Activated CD8-positive, alpha-beta T cell treated with anti-CD3 and anti-CD28 coated beads for 36 hours (primary cell): ENCODE measurements at regions not wholly inside any gene's neighbourhood (a gene's known extent, or its start where the extent isn't known, plus 50 kb on each side); places are given as distances from the start of the nearest gene placed in this dataset.

Experiments used
- ATAC-seq: fragments of 200-7000 bp; cut with Tn5 transposase; one replicate; pipeline ENCODE4 v1.10.0; 2021; ENCODE audit warnings: mild to moderate bottlenecking, moderate library complexity
- CTCF ChIA-PET: fragments of 350-600 bp; sonication (Branson Sonifier 250); formaldehyde crosslinking; loops from one replicate; lab custom pipeline; 2021; ENCODE audit warnings: antibody characterized with exemption; lab: Charles Lee
- POLR2A ChIA-PET: fragments of 350-600 bp; sonication (Branson Sonifier 250); formaldehyde crosslinking; loops from one replicate; lab custom pipeline; 2021; ENCODE audit warnings: antibody characterized with exemption; lab: Charles Lee
- DNase-seq: peaks from one replicate; pipeline ENCODE4 v3.0.0-alpha.2; 2020
- H3K27ac Mint-ChIP-seq: one replicate; pipeline ENCODE4 v1.8.0; 2021; ENCODE audit warnings: mild to moderate bottlenecking, mixed read lengths
- H3K27me3 Mint-ChIP-seq: one replicate; pipeline ENCODE4 v1.8.0; 2021; ENCODE audit warnings: mixed read lengths
- H3K36me3 Mint-ChIP-seq: one replicate; pipeline ENCODE4 v1.8.0; 2021; ENCODE audit warnings: low read depth, mixed read lengths
- H3K4me1 Mint-ChIP-seq: one replicate; pipeline ENCODE4 v1.8.0; 2021; ENCODE audit warnings: low read depth, mixed read lengths
- H3K4me3 Mint-ChIP-seq: one replicate; pipeline ENCODE4 v1.8.0; 2021; ENCODE audit warnings: mild to moderate bottlenecking, moderate library complexity, mixed read lengths
- H3K9me3 Mint-ChIP-seq: one replicate; pipeline ENCODE4 v1.8.0; 2021; ENCODE audit warnings: mixed read lengths
- CTCF ChIP-seq: fragments of 200-600 bp; IDR thresholded peaks from one replicate; pipeline ENCODE4 v1.8.0; 2022; ENCODE audit warnings: antibody characterized with exemption, mild to moderate bottlenecking
- intact Hi-C: fragments of 100-400 bp; cut with micrococcal nuclease; formaldehyde crosslinking; loops from one replicate; pipeline ENCODE4 v1.10.0; 2022

DNA sequence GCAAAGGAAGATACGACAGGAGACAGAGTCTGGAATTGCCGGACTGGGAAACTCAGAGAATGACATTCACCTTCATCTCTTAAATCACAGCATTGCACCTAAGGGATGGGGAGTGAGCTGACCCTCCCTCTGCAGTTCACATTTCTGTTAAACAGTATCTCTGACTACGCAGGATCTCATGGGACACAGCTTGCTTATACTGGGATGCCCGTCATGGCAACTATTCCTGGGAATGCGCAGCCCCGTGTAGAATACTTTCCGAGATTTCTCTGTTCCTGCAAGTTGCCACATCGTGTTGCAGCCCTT, 232.5 kb upstream of the HES1 start:
- ChIA-PET POLR2A (no interaction called here), CTCF (no interaction called here)

GRCh38 chr3:193903966-193904365, 232.0 kb upstream of the HES1 start:
- intact Hi-C loops, result no loop called here
- no peaks in the 10 kb centered on the region for H3K4me1 Mint-ChIP-seq
- H3K4me3 Mint-ChIP-seq, result no peak overlapping the region
- no peak overlapping the region for H3K27ac Mint-ChIP-seq
- no peak for TF ChIP-seq CTCF
- ATAC-seq (no peak), DNase-seq (no peak)
- ChIA-PET CTCF (no interaction called here), POLR2A (no interaction called here)
- peaks cover 10% of the 10 kb centered on the region for H3K9me3 Mint-ChIP-seq
- H3K27me3 Mint-ChIP-seq, result no peaks in the 10 kb centered on the region
- H3K36me3 Mint-ChIP-seq, result no peaks in the 10 kb centered on the region

More for the DNA sequence above, 232.5 kb upstream of the HES1 start:
- Mint-ChIP-seq H3K27me3 (no peaks in the 10 kb centered on the region), H3K9me3 (peaks cover 8% of the 10 kb centered on the region), H3K27ac (no peak overlapping the region), H3K36me3 (no peaks in the 10 kb centered on the region), H3K4me1 (no peaks in the 10 kb centered on the region), H3K4me3 (no peak overlapping the region)
- no peak for TF ChIP-seq CTCF
- DNase-seq (no peak), ATAC-seq (no peak)
- intact Hi-C loops, result no loop called here

GRCh38 chr3:193905541-193906396, 230.2 kb upstream of the HES1 start:
- intact Hi-C loops, result no loop called here
- H3K4me3 Mint-ChIP-seq, result no peak overlapping the region
- ChIA-PET CTCF (no interaction called here), POLR2A (no interaction called here)
- H3K36me3 Mint-ChIP-seq, result no peaks in the 10 kb centered on the region
- DNase-seq, result no peak
- H3K4me1 Mint-ChIP-seq, result peaks cover 11% of the 10 kb centered on the region
- TF ChIP-seq CTCF, result no peak
- no peak for ATAC-seq
- H3K9me3 Mint-ChIP-seq, result peaks cover 10% of the 10 kb centered on the region
- no peaks in the 10 kb centered on the region for H3K27me3 Mint-ChIP-seq
- no peak overlapping the region for H3K27ac Mint-ChIP-seq

- Mint-ChIP-seq H3K27me3 (no peaks in the 10 kb centered on the region), H3K4me3 (no peak overlapping the region), H3K9me3 (peaks cover 10% of the 10 kb centered on the region), H3K36me3 (no peaks in the 10 kb centered on the region), H3K27ac (no peak overlapping the region), H3K4me1 (peaks cover 14% of the 10 kb centered on the region)
- DNase-seq (no peak), ATAC-seq (no peak)
- intact Hi-C loops, result no loop called here
- ChIA-PET CTCF (no interaction called here), POLR2A (no interaction called here)
- no peak for TF ChIP-seq CTCF
Measured at GRCh38 chr3:193906849-193907410, 229.0 kb upstream of the HES1 start.

GRCh38 chr3:193908181-193908744, 227.7 kb upstream of the HES1 start:
- Mint-ChIP-seq H3K4me1 (peaks cover 16% of the 10 kb centered on the region), H3K27me3 (no peaks in the 10 kb centered on the region), H3K36me3 (no peaks in the 10 kb centered on the region), H3K4me3 (no peak overlapping the region), H3K27ac (no peak overlapping the region), H3K9me3 (peaks cover 10% of the 10 kb centered on the region)
- no peak for DNase-seq
- intact Hi-C loops, result no loop called here
- CTCF ChIA-PET, result interaction anchor here (0.6 kb wide), 1 partner anchor 8 kb away, joined by 3 read pairs; no protein-coding TSS in a partner anchor
- TF ChIP-seq CTCF, result no peak
- POLR2A ChIA-PET, result no interaction called here
- ATAC-seq, result no peak
